Smooth muscle cell (in vitro differentiated cells): ENCODE measurements at regions not wholly inside any gene's neighbourhood (a gene's known extent, or its start where the extent isn't known, plus 50 kb on each side); places are given as distances from the start of the nearest gene placed in this dataset.

Experiments used
- DNase-seq: peaks from one replicate; lab custom pipeline; 2025; ENCODE audit not compliant: unreplicated experiment; lab: John Stamatoyannopoulos, UW
- H2AFZ ChIP-seq: fragments of 200-600 bp; sonication (generic); 2 replicates; pipeline ENCODE4 v1.6.0; 2016; ENCODE audit warnings: antibody characterized with exemption, low read depth, mild to moderate bottlenecking
- H3F3A ChIP-seq: fragments of 200-600 bp; sonication (generic); 2 replicates; pipeline ENCODE4 v1.6.0; 2017; ENCODE audit warnings: antibody characterized with exemption, low read depth
- H3K27ac ChIP-seq: fragments of 200-600 bp; sonication (generic); 2 replicates; pipeline ENCODE4 v1.5.1; 2016; ENCODE audit warnings: low read depth, mild to moderate bottlenecking
- H3K27me3 ChIP-seq: fragments of 200-600 bp; sonication (generic); 2 replicates; pipeline ENCODE4 v1.6.1; 2016; ENCODE audit warnings: low read depth, mild to moderate bottlenecking
- H3K36me3 ChIP-seq: fragments of 200-600 bp; sonication (generic); 2 replicates; pipeline ENCODE4 v1.5.1; 2016; ENCODE audit warnings: low read depth
- H3K4me1 ChIP-seq: fragments of 200-600 bp; sonication (generic); 2 replicates; pipeline ENCODE4 v1.5.1; 2016; ENCODE audit warnings: low read depth
- H3K4me2 ChIP-seq: fragments of 200-600 bp; sonication (generic); 2 replicates; pipeline ENCODE4 v1.6.0; 2016; ENCODE audit warnings: mild to moderate bottlenecking
- H3K4me3 ChIP-seq: fragments of 200-600 bp; sonication (generic); 2 replicates; pipeline ENCODE4 v1.5.1; 2016; ENCODE audit warnings: mild to moderate bottlenecking
- H3K79me2 ChIP-seq: fragments of 200-600 bp; sonication (generic); 2 replicates; pipeline ENCODE4 v1.6.0; 2016; ENCODE audit warnings: low read depth, mild to moderate bottlenecking
- H3K9ac ChIP-seq: fragments of 200-600 bp; sonication (generic); 2 replicates; pipeline ENCODE4 v1.6.0; 2016; ENCODE audit warnings: low read depth
- H3K9me3 ChIP-seq: fragments of 200-600 bp; sonication (generic); replicated peaks from 2 replicates; pipeline ENCODE4 v1.5.1; 2016; ENCODE audit warnings: low read depth
- H4K20me1 ChIP-seq: fragments of 200-600 bp; sonication (generic); 2 replicates; pipeline ENCODE4 v1.6.0; 2016; ENCODE audit warnings: low read depth
- CTCF ChIP-seq: fragments of 200-600 bp; sonication (generic); IDR thresholded peaks from 2 replicates; pipeline ENCODE4 v1.5.1; 2017; ENCODE audit warnings: borderline replicate concordance, mild to moderate bottlenecking, antibody characterized with exemption; ENCODE audit not compliant: insufficient read depth, poor library complexity, severe bottlenecking
- WGBS: methylation state at CpG from one replicate; pipeline ENCODE4 v1.1.7; 2016; ENCODE audit warnings: low lambda C conversion rate; 5-methylcytosine and 5-hydroxymethylcytosine counted together

GRCh38 chr10:29397221-29397620, 108.4 kb downstream of the LYZL1 start:
- H3K4me2 ChIP-seq, result peak overlapping the region; percentile 63
- no peaks in the 10 kb centered on the region for H4K20me1 ChIP-seq
- no peak overlapping the region for H3K4me3 ChIP-seq
- no peaks in the 10 kb centered on the region for H3K9me3 ChIP-seq
- no peak overlapping the region for H3K27ac ChIP-seq
- H3K36me3 ChIP-seq, result no peaks in the 10 kb centered on the region
- no peak for DNase-seq
- H3K27me3 ChIP-seq, result no peaks in the 10 kb centered on the region
- no peak overlapping the region for H3K9ac ChIP-seq
- WGBS, result 0% methylated on average over 2 of the region's 2 CpGs
- no peak for TF ChIP-seq CTCF
- H3F3A ChIP-seq, result peaks cover 6% of the 10 kb centered on the region
- H3K4me1 ChIP-seq, result peaks cover 16% of the 10 kb centered on the region
- no peak overlapping the region for H2AFZ ChIP-seq
- no peaks in the 10 kb centered on the region for H3K79me2 ChIP-seq

- Histone ChIP-seq H3K4me2 (no peak overlapping the region), H3K27me3 (no peaks in the 10 kb centered on the region), H3K4me3 (no peak overlapping the region), H3K4me1 (no peaks in the 10 kb centered on the region), H3K9me3 (peaks cover 6% of the 10 kb centered on the region), H3K27ac (no peak overlapping the region), H4K20me1 (no peaks in the 10 kb centered on the region), H3K9ac (no peak overlapping the region), H3K36me3 (no peaks in the 10 kb centered on the region), H3F3A (no peaks in the 10 kb centered on the region), H2AFZ (no peak overlapping the region), H3K79me2 (no peaks in the 10 kb centered on the region)
- no peak for TF ChIP-seq CTCF
- no peak for DNase-seq
These were observed 114.3 kb downstream of the LYZL1 start for GRCh38 chr10:29403208-29403607.

DNA sequence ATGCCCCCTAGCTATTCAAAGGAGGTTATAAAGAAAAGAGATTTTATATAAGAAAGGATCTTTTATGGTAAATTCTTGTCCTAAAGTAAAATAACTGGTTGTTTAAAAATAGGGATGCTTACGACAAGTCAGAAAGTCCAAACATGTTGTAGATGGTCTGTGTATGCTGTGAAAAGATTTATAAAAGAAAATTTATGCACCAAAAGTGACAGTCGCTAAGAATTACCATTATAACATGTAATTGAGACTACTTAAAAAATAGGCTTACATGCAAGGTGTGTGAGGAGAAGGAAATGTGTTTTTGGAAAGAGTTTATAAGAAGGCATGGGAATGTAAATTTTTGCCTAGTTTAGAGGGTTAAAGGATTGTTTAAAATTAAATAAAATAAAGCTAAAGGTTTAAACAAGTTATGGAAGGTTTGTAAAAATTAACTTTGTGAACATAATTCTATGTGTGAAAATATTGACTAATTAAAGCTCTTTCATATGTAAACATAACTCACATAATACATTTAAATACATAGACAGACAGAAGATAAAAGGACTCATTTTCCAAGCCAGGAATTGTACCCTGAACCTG, 118.5 kb downstream of the LYZL1 start:
- no peaks in the 10 kb centered on the region for H3F3A ChIP-seq

More for the DNA sequence above, 118.5 kb downstream of the LYZL1 start:
- 85% methylated on average over 2 of the region's 2 CpGs for WGBS
- TF ChIP-seq CTCF, result no peak
- H3K9ac ChIP-seq, result no peak overlapping the region
- DNase-seq, result no peak
- peaks cover 6% of the 10 kb centered on the region for H3K9me3 ChIP-seq
- no peaks in the 10 kb centered on the region for H3K79me2 ChIP-seq
- H3K36me3 ChIP-seq, result no peaks in the 10 kb centered on the region
- H2AFZ ChIP-seq, result no peak overlapping the region
- H3K4me3 ChIP-seq, result no peak overlapping the region
- no peaks in the 10 kb centered on the region for H3K4me1 ChIP-seq
- H3K27me3 ChIP-seq, result no peaks in the 10 kb centered on the region
- H3K27ac ChIP-seq, result no peak overlapping the region
- H4K20me1 ChIP-seq, result no peaks in the 10 kb centered on the region
- no peak overlapping the region for H3K4me2 ChIP-seq
